Left ventricle myocardium inferior (tissue), 1 donor: ENCODE measurements at regions not wholly inside any gene's neighbourhood (a gene's known extent, or its start where the extent isn't known, plus 50 kb on each side); places are given as distances from the start of the nearest gene placed in this dataset.

Source experiments
- DNase-seq: peaks from one replicate; pipeline ENCODE4 v3.0.0-alpha.2; 2020
- H3K27ac ChIP-seq: fragments of 200-600 bp; replicated peaks from 2 replicates; pipeline ENCODE4 v1.8.0; 2021
- H3K27me3 ChIP-seq: fragments of 200-600 bp; 2 replicates; pipeline ENCODE4 v1.8.0; 2021; ENCODE audit warnings: low read depth
- H3K36me3 ChIP-seq: fragments of 200-600 bp; 2 replicates; pipeline ENCODE4 v1.8.0; 2021
- H3K4me1 ChIP-seq: fragments of 200-600 bp; 2 replicates; pipeline ENCODE4 v1.8.0; 2021
- H3K4me3 ChIP-seq: fragments of 200-600 bp; 2 replicates; pipeline ENCODE4 v1.8.0; 2021; ENCODE audit warnings: mild to moderate bottlenecking, moderate library complexity
- H3K9me3 ChIP-seq: fragments of 200-600 bp; replicated peaks from 2 replicates; pipeline ENCODE4 v1.8.0; 2021
- intact Hi-C: fragments of 100-400 bp; cut with micrococcal nuclease; formaldehyde crosslinking; loops from one replicate; pipeline ENCODE4 v1.11.0; 2022
- TF ChIP-seq, protein P1 (sequence below): fragments of 200-600 bp; IDR thresholded peaks from 2 replicates; pipeline ENCODE4 v1.8.0; 2021; ENCODE audit warnings: antibody characterized with exemption, mild to moderate bottlenecking, borderline replicate concordance
- donor health status: DM: no; HTN: yes; CAD: no; lungs with severe emphysema.

DNA sequence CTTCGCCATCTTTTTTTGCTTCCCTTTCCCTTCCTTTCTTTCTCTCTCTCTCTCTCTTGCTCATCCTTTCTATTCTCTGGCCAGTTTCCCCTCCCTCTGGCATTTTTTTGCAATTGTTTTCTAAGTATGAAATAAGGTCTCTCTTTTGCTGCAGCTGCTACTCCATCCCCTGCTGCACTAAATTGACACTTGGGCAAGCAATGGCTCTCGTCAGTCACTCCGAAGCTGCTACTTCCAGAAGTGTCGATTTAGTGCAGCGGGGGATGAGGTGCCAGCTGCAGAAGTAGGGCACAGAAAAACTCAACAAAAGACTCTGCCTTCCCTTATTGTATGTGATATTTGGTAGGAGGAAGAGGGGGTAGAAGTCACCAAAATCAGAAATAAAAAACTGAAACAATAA lies 642.3 kb downstream of the RWDD3 start:
- DNase-seq = no peak
- TF ChIP-seq, protein P1, sequence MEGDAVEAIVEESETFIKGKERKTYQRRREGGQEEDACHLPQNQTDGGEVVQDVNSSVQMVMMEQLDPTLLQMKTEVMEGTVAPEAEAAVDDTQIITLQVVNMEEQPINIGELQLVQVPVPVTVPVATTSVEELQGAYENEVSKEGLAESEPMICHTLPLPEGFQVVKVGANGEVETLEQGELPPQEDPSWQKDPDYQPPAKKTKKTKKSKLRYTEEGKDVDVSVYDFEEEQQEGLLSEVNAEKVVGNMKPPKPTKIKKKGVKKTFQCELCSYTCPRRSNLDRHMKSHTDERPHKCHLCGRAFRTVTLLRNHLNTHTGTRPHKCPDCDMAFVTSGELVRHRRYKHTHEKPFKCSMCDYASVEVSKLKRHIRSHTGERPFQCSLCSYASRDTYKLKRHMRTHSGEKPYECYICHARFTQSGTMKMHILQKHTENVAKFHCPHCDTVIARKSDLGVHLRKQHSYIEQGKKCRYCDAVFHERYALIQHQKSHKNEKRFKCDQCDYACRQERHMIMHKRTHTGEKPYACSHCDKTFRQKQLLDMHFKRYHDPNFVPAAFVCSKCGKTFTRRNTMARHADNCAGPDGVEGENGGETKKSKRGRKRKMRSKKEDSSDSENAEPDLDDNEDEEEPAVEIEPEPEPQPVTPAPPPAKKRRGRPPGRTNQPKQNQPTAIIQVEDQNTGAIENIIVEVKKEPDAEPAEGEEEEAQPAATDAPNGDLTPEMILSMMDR = no peak
- Histone ChIP-seq H3K36me3 (no peaks in the 10 kb centered on the region), H3K9me3 (peaks cover 3% of the 10 kb centered on the region), H3K4me1 (no peaks in the 10 kb centered on the region), H3K27ac (no peak overlapping the region), H3K4me3 (no peak overlapping the region), H3K27me3 (no peaks in the 10 kb centered on the region)
- intact Hi-C loops = no loop called here

DNA sequence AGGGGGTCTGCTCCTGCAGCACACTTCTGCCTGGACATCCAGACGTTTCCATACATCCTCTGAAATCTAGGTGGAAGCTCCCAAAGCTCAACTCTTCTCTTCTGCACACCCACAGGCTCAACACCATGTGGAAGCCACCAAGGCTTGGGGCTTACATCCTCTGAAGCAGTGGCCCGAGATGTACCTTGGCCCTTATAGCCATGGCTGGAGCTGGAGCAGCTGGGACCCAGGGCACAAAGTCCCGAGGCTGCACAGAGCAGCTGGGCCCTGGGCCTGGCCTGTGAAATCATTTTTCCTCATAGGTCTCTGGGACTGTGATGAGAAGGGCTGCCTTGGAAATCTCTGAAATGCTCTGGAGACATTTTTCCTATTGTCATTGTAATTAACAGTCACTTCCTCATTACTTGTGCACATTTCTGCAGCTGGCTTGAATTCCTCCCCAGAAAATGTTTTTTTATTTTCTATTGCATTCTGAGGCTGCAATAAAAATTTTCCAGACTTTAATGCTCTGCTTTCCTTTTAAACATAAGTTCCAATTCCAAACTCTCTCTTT lies 645.6 kb downstream of the RWDD3 start:
- Histone ChIP-seq H3K36me3 (no peaks in the 10 kb centered on the region), H3K27me3 (no peaks in the 10 kb centered on the region), H3K4me1 (no peaks in the 10 kb centered on the region), H3K4me3 (no peak overlapping the region), H3K9me3 (no peaks in the 10 kb centered on the region), H3K27ac (no peak overlapping the region)
- intact Hi-C loops = no loop called here
- TF ChIP-seq, protein P1 = no peak
- no peak for DNase-seq

GRCh38 chr1:95888941-95889390 lies 655.0 kb downstream of the RWDD3 start:
- intact Hi-C loops = no loop called here
- Histone ChIP-seq H3K4me1 (no peaks in the 10 kb centered on the region), H3K27ac (peak overlapping the region; percentile 43), H3K9me3 (no peaks in the 10 kb centered on the region), H3K27me3 (no peaks in the 10 kb centered on the region), H3K4me3 (peak overlapping the region; percentile 10), H3K36me3 (no peaks in the 10 kb centered on the region)
- no peak for DNase-seq
- TF ChIP-seq, protein P1 = no peak

- Histone ChIP-seq H3K4me1 (no peaks in the 10 kb centered on the region), H3K9me3 (no peaks in the 10 kb centered on the region), H3K36me3 (no peaks in the 10 kb centered on the region), H3K4me3 (peak overlapping the region; percentile 10), H3K27ac (peak overlapping the region; percentile 43), H3K27me3 (no peaks in the 10 kb centered on the region)
- intact Hi-C loops = no loop called here
- no peak for DNase-seq
- TF ChIP-seq, protein P1 = no peak
Measured at GRCh38 chr1:95889400-95889799, 655.4 kb downstream of the RWDD3 start.

- intact Hi-C loops = no loop called here
- no peaks in the 10 kb centered on the region for H3K36me3 ChIP-seq
- H3K27ac ChIP-seq = no peak overlapping the region
- DNase-seq = no peak
- no peak overlapping the region for H3K4me3 ChIP-seq
- H3K9me3 ChIP-seq = peaks cover 20% of the 10 kb centered on the region
- TF ChIP-seq, protein P1 = no peak
- no peaks in the 10 kb centered on the region for H3K4me1 ChIP-seq
- no peaks in the 10 kb centered on the region for H3K27me3 ChIP-seq
Measured at GRCh38 chr1:95893921-95894320, 659.9 kb downstream of the RWDD3 start.
